GM19025 (cell line): ENCODE measurements at regions not wholly inside any gene's neighbourhood (a gene's known extent, or its start where the extent isn't known, plus 50 kb on each side); places are given as distances from the start of the nearest gene placed in this dataset.

Source experiments
- ATAC-seq: cut with Tn5 transposase; IDR thresholded peaks from one replicate; pipeline ENCODE4 v1.9.1; 2021; ENCODE audit warnings: mild to moderate bottlenecking, low read depth, moderate library complexity; ENCODE audit not compliant: unreplicated experiment

DNA sequence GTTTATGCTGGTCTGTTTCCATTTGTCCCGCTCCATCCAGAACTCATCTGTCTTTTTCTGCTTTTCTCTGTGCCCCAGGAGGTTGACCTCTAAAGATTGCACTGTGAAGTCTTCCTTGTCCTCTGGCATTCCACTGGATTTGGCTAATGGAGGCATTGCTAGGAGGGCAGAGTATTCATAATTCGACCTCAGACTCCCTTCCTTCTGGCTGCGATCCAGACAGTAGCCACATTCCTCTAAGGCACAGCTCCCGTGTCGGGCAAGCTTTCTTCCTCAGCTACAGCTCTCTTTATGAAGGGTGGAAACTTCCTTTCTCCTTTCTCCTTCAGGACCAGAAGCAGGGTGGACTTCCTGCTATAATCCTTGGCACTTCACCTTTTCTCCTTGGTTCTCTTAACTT lies 175.9 kb downstream of the BAMBI start:
- ATAC-seq: no peak

DNA sequence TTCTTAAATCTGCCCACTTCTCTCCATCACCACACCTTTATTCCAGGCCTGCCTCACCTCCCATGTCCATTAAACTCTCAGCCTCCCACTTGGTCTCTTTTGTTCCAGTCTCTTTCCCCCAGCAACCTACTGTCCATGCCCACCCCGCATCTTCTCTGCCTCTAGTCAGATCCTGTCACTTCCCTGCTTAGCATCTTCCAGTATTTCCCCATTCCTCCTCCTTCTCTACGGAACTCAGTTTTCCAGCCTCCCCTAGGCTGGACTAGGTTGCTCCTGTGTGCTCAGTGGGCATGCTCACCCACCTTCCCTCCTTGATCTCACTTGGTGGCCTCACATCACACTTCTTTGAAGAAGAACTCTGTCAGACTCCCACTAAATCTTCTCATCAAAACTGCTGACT lies 179.8 kb downstream of the BAMBI start:
- no peak for ATAC-seq

DNA sequence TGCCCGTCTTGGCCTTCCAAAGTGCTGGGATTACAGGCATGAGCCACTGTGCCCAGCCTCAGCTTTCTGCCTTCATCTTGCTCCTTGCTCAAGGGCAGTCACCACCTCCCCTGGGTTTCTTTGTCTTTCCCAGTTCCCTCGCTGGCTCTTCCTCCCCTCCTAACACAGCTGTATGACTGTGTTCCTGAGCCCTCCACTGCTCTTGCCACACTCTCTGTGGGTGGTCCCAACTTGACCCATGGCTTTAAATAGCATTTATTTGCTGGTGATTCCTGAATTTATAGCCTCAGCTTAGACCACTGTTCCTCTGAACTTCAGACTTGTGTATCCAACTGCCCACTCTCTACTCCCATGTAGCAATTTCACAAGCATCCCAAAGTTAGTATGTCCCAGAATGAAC lies 181.3 kb downstream of the BAMBI start:
- ATAC-seq: no peak

DNA sequence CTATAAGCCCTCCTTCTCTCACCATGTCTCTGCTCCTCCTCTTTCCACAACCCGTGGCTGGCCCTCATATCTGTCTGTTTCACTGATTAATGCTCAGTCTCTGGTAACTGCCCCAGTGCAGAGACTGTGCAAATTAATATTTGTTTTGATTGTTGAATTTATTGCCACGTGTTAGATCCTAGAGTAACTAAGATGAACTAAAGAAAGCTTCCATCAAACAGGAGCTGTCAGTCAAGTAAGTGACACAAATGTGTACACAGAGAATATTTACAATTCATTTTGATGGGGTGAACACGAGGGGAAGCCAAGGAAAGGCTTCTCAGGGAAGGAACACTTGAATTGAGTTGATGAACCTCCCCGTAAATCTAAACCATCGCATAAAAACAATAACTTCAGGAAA lies 182.5 kb downstream of the BAMBI start:
- ATAC-seq: no peak

DNA sequence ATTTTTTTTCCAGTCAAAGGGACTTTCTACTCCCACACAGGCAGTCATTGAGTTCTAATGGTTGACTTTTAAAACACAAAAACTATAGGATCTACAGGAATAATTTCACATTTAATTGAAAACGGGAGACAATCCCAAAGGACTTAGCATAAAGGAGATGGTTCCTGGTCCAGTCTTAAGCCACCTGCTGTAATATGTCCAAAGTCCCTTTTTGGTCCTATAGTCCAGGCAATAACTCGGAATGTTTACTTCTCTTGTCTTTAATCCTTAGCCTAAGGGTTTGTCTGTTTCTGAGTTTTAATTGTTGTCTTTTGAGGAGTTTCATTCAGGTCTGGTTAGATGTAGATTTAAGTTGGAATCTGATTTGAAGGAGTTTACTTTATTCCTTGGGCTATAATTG lies 184.9 kb downstream of the BAMBI start:
- ATAC-seq: no peak

DNA sequence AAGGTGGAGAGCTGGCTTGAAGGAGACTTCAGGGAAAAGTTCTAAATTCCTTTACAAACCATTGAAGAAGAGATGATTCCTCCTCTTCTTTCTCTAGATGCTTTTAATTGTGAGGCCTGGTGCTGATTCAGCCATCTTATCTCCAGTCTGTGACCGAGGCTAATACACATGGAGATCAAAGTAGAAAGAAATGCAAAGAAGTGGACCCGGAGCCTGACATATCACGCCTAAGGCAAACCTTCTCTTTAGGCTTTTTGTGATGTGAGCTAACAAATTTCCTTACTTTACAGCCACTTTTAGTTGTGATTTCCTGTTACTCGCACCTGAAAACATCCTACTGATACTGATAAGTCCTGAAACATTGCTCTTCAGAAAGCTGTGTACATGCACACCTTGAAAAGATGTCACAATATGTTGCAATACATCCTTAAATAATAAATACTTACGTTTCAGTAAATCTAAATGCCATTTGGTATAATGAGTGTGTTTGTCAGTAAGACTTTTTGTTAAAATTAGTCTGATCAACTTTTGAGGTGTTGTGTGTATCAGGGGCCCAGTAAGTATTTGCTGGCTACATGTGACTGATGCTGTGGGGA lies 192.4 kb downstream of the BAMBI start:
- ATAC-seq: no peak

DNA sequence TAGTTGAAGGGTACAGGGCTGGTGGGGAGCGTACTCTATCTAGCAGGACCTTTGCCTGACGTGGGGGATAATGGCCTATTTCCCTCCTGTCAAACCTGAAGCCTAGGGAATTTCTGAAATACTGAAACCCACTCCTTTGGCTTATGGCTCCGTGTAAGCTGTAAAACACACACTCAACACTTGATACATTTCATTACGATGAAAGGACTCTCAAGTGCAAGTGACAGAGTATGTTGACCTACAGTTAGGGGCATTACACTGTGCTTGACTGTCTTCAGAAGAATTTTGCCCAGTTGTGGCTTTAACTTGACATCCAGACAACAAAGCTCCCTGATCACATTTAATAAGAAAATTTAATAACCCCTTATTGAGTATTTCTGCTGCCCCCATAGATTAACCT lies 194.3 kb downstream of the BAMBI start:
- no peak for ATAC-seq

DNA sequence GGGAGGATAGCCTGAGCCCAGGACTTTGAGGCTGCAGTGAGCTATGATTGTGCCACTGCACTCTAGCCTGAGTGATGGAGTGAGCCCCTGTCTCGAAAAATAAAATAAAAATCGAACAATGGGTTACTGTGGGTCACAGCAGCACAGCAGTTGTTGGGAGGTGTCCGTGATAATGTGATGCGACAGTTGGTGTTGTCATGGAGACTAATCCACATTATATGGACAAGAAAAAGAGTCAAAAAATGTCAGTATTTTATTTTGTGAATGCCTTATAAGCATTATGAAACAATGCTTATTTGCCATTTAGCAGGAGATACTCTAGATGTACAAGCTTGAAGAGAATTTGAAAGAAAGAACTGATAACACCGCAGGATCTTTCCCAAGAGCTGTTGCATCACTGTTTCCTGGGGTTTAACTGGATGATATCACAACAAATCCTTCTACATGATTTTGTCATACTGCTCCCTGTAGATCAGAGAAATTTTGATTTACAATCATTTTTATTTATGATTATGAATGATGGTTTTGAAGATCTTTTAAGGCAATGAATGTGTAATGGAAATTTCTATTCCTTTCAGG lies 195.4 kb downstream of the BAMBI start:
- ATAC-seq: no peak

DNA sequence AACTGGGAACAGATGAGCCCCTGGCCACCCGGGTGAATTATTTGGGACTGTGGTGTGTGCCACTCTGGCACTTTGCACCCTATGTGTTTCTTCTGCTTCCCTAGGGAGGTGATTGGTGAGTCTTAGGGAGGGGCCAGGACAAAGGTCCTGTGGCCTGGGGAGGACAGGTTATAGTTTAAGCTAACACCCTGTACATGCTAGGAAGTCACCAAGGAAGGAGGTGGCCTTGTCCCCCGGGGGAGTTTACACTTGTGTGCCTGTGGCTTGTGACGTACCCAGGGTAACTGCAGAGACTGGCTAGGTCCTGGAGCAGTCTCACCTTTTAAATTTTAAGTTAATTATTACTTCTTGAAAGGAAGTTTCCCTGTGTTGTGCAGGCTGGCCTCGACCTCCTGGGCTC lies 196.2 kb downstream of the BAMBI start:
- peak; percentile 80 for ATAC-seq

DNA sequence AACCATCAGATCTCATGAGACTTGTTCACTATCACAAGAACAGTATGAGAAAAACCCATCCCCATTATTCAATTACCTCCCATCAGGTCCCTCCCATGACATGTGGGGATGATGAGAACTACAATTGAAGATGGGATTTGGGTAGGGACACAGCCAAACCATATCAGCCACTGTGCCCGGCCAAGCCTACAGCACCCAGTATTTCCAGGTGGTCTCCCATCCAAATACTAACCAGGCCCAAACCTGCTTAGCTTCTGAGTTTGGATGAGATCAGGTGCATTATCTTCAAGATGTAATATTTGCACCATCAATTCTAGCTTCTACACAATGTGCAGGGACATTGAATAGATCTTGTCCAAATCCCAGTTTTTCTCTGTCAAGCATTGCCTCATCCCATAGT lies 196.9 kb downstream of the BAMBI start:
- ATAC-seq: no peak

DNA sequence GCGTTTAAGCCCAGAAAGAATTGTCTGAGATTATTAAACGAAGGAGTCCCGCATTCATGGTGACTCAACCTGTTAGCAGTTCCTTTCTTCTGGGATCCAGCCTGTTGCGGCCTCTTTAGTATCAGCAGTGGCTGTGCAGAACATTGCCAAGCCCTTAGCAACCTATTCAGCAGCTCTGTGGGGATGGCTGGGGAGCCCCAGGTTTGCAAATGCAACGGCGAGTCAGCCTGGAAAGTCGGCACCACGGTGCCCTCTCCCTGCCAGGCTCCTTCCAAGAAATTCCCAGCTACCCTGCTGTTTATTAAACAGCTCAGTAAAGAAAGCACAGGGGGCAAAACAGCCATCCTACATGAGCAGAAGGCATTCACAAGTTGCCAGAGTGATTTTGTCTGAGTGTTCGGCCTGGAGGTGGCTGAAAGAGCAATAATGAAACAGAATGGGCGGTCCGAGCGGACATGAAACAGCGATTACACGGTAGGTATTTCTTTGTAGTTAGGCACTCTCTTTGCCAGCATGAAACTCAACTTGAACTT lies 198.3 kb downstream of the BAMBI start:
- no peak for ATAC-seq

DNA sequence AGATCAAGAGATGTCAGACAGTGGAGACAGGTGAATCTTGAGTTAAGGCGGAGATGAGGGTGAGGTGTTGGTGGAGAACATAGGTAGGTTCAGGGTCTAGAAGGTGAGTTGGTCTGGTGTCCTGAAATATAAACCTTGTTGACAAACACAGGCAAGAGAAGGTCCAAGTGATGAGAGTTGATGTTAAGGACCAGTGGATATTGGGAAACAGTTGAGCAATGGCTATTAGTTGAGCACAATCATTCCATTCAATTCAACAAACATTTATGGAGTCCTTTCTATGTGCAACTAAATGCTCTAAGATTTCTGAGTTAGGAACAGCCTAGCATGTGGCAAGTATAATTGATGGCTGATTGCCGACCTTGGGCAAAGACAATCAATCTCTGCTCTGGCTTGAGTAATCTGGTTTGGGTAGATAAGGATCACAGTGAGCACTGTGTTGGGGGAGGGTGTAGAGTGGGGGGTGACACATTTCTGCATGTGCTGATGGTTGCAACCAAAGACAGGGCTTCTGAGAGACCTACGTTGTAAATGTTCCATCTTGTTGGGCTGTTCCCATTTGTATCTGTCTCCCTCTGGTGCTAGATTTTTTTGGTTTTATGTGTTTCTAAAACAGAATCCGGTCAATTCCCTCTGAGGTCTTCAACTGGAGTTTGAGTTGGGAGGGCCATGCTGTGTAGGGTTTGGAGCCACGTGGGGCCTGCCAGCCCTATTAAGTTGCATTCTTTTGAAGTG lies 201.1 kb downstream of the BAMBI start:
- no peak for ATAC-seq

DNA sequence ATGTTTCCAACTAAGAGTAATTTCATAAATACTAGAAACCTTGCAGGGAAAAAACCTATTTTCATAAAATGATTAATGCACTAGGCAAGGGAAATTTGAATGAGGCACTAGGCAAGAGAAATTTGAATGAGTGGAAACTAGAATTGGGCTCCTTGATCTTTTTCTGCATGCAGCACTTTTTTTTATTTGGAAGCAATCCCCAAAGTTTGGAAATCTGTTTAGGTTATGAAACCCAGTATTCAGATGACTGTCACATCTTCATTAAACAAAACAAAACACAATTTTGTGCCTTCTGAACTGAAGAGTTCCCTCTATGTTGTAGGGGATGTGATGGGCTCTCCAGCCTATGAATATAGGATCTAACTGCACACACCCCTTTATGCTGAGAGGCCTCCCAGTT lies 201.9 kb downstream of the BAMBI start:
- no peak for ATAC-seq

DNA sequence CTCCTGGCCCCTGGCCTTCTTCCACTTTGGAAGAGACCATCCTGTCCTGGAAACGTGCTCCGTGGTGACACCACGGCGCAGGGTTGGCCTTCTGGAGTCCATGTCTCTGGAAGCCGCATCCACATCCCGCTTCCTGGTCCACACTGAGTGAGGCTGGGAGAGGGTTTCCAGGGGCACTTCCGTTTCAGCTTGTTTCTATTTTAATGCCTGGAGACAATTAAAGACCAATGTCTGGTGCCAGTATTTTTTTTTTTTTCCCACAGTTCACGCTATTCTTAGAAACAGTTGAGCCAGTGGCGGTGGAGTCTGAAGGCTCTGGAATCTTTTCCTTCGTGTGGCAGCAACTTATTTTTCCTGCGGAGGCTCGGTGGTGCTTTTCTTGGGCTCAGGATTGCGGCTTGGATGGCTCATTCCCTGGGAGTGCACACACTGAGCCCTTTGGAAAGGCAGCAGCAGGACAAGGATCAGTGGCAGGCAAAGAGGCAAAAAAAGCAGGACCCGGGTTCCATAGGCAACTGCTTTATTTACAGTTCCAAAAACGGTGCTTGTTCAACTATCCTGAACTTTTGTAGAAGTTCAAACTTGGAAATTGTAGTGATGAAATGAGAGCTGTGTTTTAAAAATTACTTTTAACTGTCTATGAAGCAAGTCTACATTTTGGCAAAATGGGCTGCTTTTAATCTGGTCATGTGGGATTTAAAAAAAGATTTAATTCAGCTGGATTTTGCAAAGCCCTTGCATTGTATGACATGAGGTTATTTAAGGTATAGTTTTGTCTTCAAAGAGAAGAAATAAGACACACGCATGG lies 202.8 kb downstream of the BAMBI start:
- ATAC-seq: no peak

DNA sequence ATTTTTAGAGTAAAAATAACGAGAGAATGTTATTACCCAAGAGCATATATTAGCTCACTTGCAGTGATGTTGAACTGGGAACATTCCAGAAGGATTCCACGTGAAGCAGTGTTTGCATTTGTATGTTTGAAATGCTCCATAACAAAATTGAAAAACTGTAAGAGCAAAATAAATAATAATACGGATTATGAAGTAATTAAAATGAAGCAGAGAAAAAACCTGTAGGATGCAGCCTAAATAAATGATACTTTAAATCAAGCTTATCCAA lies 203.3 kb downstream of the BAMBI start:
- no peak for ATAC-seq

DNA sequence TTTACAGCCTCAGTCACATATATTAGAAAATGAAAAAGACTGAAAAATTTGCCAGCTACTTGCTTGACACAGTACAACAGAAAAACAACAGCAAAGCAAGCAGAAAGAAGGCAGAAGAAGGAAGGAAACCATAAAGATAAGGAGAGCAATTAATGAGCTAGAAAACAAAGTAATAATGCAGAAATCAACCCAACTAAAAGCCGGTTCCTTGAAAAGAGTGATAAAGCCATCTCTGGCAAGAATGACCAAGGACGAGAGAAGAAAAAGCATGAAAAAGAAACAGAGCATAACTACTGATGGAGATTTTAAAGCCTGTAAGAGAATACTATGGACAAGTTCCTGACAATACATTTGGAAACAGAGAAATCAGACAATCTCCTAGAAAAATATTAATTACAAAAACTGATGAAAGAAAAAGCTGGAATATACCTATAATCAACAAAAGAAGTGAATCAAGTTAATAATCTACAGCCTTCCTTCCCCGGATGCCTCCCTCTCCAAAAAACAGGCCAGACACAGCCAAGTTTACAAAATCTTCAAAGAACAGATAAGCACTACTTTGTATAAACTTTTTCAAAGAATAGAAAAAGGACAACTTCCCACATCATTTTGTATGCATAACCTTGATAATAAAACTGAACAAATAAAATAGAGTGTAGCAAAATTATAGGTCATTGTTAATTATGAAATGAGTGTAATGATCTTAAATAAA lies 204.0 kb downstream of the BAMBI start:
- no peak for ATAC-seq

DNA sequence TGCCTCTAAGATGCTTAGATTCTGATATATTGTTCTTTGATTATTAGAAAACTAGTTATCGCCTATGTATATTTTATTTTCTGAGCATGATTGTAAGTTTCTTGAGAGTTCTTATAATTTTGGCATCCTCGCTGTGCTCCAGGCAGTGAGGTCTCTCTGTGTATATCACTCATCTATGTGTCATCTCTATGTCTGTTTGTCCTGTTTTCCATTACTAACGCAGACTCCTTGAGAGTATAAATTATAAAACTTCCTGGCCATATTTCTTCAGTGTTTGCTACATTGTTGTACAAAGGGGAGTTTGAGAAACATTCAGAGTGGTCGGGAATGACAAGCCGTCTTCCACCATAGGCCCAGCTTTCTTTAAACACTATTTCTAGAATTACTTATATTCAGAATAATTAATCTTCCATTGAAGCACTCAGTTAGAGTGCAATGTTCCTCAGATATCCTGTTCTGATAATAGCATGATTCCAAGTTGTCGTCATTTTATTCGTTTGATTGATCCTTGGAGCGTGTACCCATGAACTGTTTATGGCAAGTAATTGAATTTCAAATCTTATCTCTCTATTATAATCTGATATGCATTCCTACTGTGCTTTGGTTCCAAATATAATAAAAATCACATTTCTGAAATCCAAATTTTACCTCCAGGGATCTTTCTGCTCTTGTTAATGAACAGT lies 206.6 kb downstream of the BAMBI start:
- no peak for ATAC-seq

DNA sequence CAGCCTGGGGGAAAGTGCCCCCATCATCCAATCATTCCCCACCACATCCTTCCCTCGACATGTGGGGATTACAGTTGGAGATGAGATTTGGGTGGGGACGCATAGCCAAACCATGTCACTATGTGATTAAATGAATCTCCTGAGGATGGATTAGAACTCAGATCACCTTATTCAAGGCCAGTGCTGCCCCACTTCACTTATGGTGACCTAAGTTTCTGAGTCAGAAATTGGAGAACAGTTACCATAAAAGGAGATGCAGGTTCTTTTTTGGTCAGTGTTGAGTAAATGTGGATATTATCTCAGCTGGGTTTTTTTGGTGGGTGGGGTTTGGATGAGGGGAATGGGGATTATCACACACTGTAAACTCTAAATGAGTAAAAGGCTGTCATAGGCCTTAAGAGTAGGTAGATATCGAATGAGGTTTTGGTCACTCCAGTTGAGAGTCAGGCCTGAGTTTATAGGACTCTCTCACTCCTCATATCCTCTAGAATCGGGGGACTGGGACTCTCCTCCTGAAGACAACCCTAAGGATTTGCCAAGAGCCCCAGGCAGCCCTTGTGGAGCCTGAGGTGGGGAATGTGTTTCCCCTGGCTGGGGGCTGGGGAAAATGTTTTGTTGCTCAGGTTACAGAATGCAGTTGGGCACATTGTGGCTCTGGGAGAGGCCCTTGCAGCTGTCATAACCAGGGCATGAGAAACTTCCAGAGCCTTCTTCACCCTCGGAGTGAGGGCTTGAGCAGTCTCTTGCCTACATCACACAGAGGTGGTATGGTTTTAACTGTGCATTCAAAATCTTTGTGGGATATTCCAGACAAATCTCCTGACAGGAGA lies 213.0 kb downstream of the BAMBI start:
- ATAC-seq: no peak

DNA sequence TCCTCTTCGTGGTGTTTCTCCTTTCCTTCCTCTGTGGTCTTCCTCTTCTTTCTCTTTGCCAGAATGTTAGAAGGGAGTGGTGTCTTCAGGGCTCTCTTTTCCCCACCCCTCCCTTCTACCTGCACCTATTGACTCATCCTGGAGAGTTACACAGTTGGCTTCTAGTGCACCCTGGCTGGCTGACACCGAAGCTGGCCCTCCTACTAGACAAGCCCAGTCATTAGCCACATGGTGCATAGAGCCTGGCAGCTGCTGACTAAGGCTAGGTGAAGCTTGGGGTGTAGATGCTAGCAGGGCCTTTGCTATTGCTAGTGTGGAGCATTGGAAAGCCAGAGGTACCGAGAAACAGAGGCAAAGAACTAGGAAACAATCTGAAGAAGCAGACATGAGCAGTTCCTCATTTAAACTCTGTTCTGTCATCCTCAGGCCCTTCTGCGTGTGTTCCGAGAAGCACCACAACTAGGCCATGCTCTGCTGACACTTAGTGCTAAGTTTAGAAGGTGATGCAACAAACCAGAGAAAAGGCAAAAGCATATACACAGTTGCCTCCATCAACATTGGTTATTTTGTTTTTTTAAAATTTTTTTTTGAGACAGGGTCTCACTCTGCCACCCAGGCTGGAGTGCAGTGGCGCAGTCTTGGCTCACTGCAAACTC lies 213.9 kb downstream of the BAMBI start:
- ATAC-seq: no peak
